IMR-90 (cell line): ENCODE measurements at regions not wholly inside any gene's neighbourhood (a gene's known extent, or its start where the extent isn't known, plus 50 kb on each side); places are given as distances from the start of the nearest gene placed in this dataset.

Experiments used
- ATAC-seq: fragments of 200-7000 bp; cut with Tn5 transposase; 2 replicates; pipeline ENCODE4 v1.9.1; 2020; ENCODE audit warnings: low read depth, mild to moderate bottlenecking, moderate library complexity
- BruUV-seq: library from RNA; stranded (reverse); fragments of 400-500 nt; replicated peaks from 2 replicates; lab custom pipeline; 2021; lab: Mats Ljungman, UMichigan
- CTCF ChIA-PET: fragments of 300-600 bp; formaldehyde crosslinking; extraction: SDS; loops from one replicate; lab custom pipeline; 2021; ENCODE audit warnings: antibody characterized with exemption; lab: Yijun Ruan, JAX
- POLR2A ChIA-PET: fragments of 300-600 bp; sonication (Branson Sonifier 250); formaldehyde crosslinking; loops from one replicate; lab custom pipeline; 2022; ENCODE audit warnings: antibody characterized with exemption; ENCODE audit not compliant: unreplicated experiment; lab: Charles Lee
- DNase-seq: peaks from one replicate; pipeline ENCODE4 v3.0.0; 2013
- H2AFZ ChIP-seq: replicated peaks from 2 replicates; pipeline ENCODE3; 2013; ENCODE audit warnings: low read length, mild to moderate bottlenecking; ENCODE audit not compliant: poor library complexity
- H2AK5ac ChIP-seq: 2 replicates; pipeline ENCODE4 v1.6.1; 2013; ENCODE audit warnings: low read depth, low read length, inconsistent platforms
- H2AK9ac ChIP-seq: replicated peaks from 2 replicates; pipeline ENCODE3; 2013; ENCODE audit warnings: mild to moderate bottlenecking, low read depth, low read length, moderate library complexity; ENCODE audit not compliant: poor library complexity
- H2BK120ac ChIP-seq: 2 replicates; pipeline ENCODE4 v1.6.1; 2013; ENCODE audit warnings: low read depth, low read length, inconsistent platforms
- H2BK15ac ChIP-seq: 3 replicates; pipeline ENCODE4 v1.6.1; 2013; ENCODE audit warnings: low read depth, low read length, inconsistent platforms
- H2BK20ac ChIP-seq: 2 replicates; pipeline ENCODE4 v1.6.1; 2013; ENCODE audit warnings: low read depth, mild to moderate bottlenecking, inconsistent platforms, low read length, moderate library complexity
- H2BK5ac ChIP-seq: 2 replicates; pipeline ENCODE4 v1.6.1; 2013; ENCODE audit warnings: mild to moderate bottlenecking, low read depth, low read length, inconsistent platforms; ENCODE audit not compliant: poor library complexity, severe bottlenecking
- H3K14ac ChIP-seq: replicated peaks from 2 replicates; pipeline ENCODE4 v1.6.1; 2013; ENCODE audit warnings: low read depth, low read length, inconsistent platforms
- H3K18ac ChIP-seq: 2 replicates; pipeline ENCODE4 v1.6.1; 2013; ENCODE audit warnings: low read depth, low read length, control low read depth
- H3K23ac ChIP-seq: 2 replicates; pipeline ENCODE4 v1.6.1; 2013; ENCODE audit warnings: low read depth, low read length, inconsistent platforms
- H3K27ac ChIP-seq: 2 replicates; pipeline ENCODE4 v1.5.1; 2013; ENCODE audit warnings: mild to moderate bottlenecking, control low read depth, low read length; ENCODE audit not compliant: insufficient read depth
- H3K27me3 ChIP-seq: 2 replicates; pipeline ENCODE4 v1.6.1; 2013; ENCODE audit warnings: low read length; ENCODE audit not compliant: control insufficient read depth, insufficient read depth
- H3K36me3 ChIP-seq: 2 replicates; pipeline ENCODE4 v1.6.1; 2013; ENCODE audit warnings: low read length, mixed read lengths; ENCODE audit not compliant: control insufficient read depth, insufficient read depth
- H3K4ac ChIP-seq: 2 replicates; pipeline ENCODE4 v1.6.1; 2013; ENCODE audit warnings: low read depth, low read length, inconsistent platforms
- H3K4me1 ChIP-seq: 2 replicates; pipeline ENCODE4 v1.6.1; 2013; ENCODE audit warnings: low read length, mixed read lengths; ENCODE audit not compliant: control insufficient read depth, insufficient read depth
- H3K4me2 ChIP-seq: 2 replicates; pipeline ENCODE4 v1.6.1; 2013; ENCODE audit warnings: low read depth, mild to moderate bottlenecking, control low read depth, low read length, moderate library complexity
- H3K4me3 ChIP-seq: 2 replicates; pipeline ENCODE4 v1.5.1; 2013; ENCODE audit warnings: low read depth, mild to moderate bottlenecking, control low read depth, low read length, moderate library complexity; ENCODE audit not compliant: insufficient read depth
- H3K56ac ChIP-seq: 2 replicates; pipeline ENCODE4 v1.6.1; 2013; ENCODE audit warnings: low read length, inconsistent platforms; ENCODE audit not compliant: insufficient read depth; ENCODE audit errors: extremely low read depth
- H3K79me1 ChIP-seq, 2 experiments: 2 replicates each; pipeline ENCODE4 v1.6.1; 2013; ENCODE audit warnings: low read length in 2 of 2, inconsistent platforms in 1 of 2, low read depth in 1 of 2
- H3K9ac ChIP-seq: 2 replicates; pipeline ENCODE4 v1.6.1; 2013; ENCODE audit warnings: low read depth, low read length, control low read depth
- H3K9me1 ChIP-seq: 2 replicates; pipeline ENCODE4 v1.6.1; 2013; ENCODE audit warnings: low read length, inconsistent platforms; ENCODE audit not compliant: insufficient read depth
- H3K9me3 ChIP-seq: 2 replicates; pipeline ENCODE4 v1.6.1; 2013; ENCODE audit warnings: low read length; ENCODE audit not compliant: control insufficient read depth, insufficient read depth
- H4K20me1 ChIP-seq: 2 replicates; pipeline ENCODE4 v1.6.1; 2013; ENCODE audit warnings: low read length, inconsistent platforms; ENCODE audit not compliant: insufficient read depth
- H4K5ac ChIP-seq: 2 replicates; pipeline ENCODE4 v1.6.1; 2013; ENCODE audit warnings: mild to moderate bottlenecking, low read depth, low read length, control low read depth
- H4K8ac ChIP-seq, 2 experiments: 2 replicates each; pipeline ENCODE4 v1.6.1; 2013; ENCODE audit warnings: low read depth in 2 of 2, low read length in 2 of 2, control low read depth in 1 of 2, inconsistent platforms in 1 of 2
- H4K91ac ChIP-seq: 2 replicates; pipeline ENCODE4 v1.6.1; 2013; ENCODE audit warnings: low read depth, low read length, inconsistent platforms; ENCODE audit not compliant: insufficient read depth
- SMC3 ChIP-seq: fragments of 150-350 bp; IDR thresholded peaks from 2 replicates; pipeline ENCODE4 v1.6.1; 2016; ENCODE audit warnings: low read depth, mild to moderate bottlenecking, antibody characterized with exemption, low read length, moderate library complexity
- WGBS, 2 experiments: methylation state at CpG; one replicate each; pipeline versions ENCODE4 v1.1.5 to v1.1.7; 2013; ENCODE audit warnings: missing lambda C conversion rate in 2 of 2; ENCODE audit not compliant: insufficient read length in 1 of 2; ENCODE audit errors: extremely low coverage in 2 of 2; 5-methylcytosine and 5-hydroxymethylcytosine counted together
- dilution Hi-C: fragments of 300-500 bp; cut with HindIII; formaldehyde crosslinking; loops from one replicate; pipeline ENCODE4 v1.14.3; 2018; ENCODE audit warnings: low sequenced_read_pairs; ENCODE audit not compliant: unreplicated experiment
- in situ Hi-C: fragments of 300-500 bp; cut with MboI; formaldehyde crosslinking; loops from 3 replicates; pipeline ENCODE4 v1.14.3; 2019; ENCODE audit warnings: low sequenced_read_pairs, inconsistent platforms, mixed read lengths
- intact Hi-C: fragments of 100-400 bp; cut with micrococcal nuclease; formaldehyde crosslinking; loops from 2 replicates; pipeline ENCODE4 v1.10.0; 2022

DNA sequence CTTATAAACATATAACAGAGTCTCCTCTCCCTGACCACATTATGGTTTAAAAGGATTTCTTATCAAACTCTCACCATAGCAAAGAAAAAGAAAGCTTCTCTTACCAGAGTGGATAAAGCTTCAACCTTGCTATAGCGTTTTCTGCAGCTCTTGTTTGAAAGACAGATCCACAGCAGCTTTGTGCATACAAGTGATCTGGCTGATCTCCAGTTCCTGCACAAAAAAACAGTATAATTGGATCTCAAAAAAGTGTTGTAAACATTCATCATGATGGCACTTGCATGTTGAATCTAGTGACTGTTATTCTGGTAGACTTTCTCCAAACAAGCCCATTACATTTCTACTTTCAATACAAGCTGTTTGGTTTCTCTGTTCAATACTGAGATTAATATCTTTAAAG, 178.9 kb upstream of the MGAT4C start:
- Histone ChIP-seq H2AK9ac (no peak overlapping the region), H3K27me3 (no peaks in the 10 kb centered on the region), H3K9me3 (0 out of 2 replicates have a peak, but pooled peaks cover 4% of the 10 kb centered on the region), H3K36me3 (no peaks in the 10 kb centered on the region), H2AK5ac (no peak overlapping the region), H2BK120ac (no peak overlapping the region), H3K9me1 (no peaks in the 10 kb centered on the region), H3K14ac (no peak overlapping the region), H3K4ac (no peak overlapping the region), H3K4me2 (no peak overlapping the region), H3K56ac (no peak overlapping the region), H3K4me3 (no peak overlapping the region), H3K23ac (no peak overlapping the region), H3K27ac (no peak overlapping the region), H2BK15ac (no peak overlapping the region), H4K20me1 (no peaks in the 10 kb centered on the region), H3K79me1 (no peaks in the 10 kb centered on the region), H2BK20ac (no peak overlapping the region), H3K18ac (no peak overlapping the region), H4K91ac (no peak overlapping the region), H3K9ac (no peak overlapping the region), H4K5ac (no peak overlapping the region), H2AFZ (no peak overlapping the region), H2BK5ac (no peak overlapping the region), H4K8ac (no peak overlapping the region), H3K4me1 (no peaks in the 10 kb centered on the region)
- DNase-seq (no peak), ATAC-seq (no peak)
- ChIA-PET POLR2A (no interaction called here), CTCF (interaction anchor here (0.6 kb wide), 1 partner anchor 376 kb away, joined by 3 read pairs; no protein-coding TSS in a partner anchor)
- intact Hi-C loops: no loop called here
- no peak for TF ChIP-seq SMC3
- WGBS, 2 experiments: no CpG with 5 or more reads among the region's 1 CpG
- no TSS peak for BruUV-seq
- in situ Hi-C loops: no loop called here
- dilution Hi-C loops: no loop called here
